HG02642 (cell line): ENCODE measurements at regions not wholly inside any gene's neighbourhood (a gene's known extent, or its start where the extent isn't known, plus 50 kb on each side); places are given as distances from the start of the nearest gene placed in this dataset.

Source experiments
- ATAC-seq: cut with Tn5 transposase; IDR thresholded peaks from one replicate; pipeline ENCODE4 v1.9.1; 2021; ENCODE audit warnings: mild to moderate bottlenecking; ENCODE audit not compliant: unreplicated experiment, poor library complexity

- ATAC-seq: no peak
Observed at GRCh38 chr5:133779828-133780475, 167.6 kb upstream of the FSTL4 start.

GRCh38 chr5:133778636-133779035 is 166.3 kb upstream of the FSTL4 start:
- ATAC-seq: no peak

GRCh38 chr5:133777951-133778350 is 165.6 kb upstream of the FSTL4 start:
- no peak for ATAC-seq

GRCh38 chr5:133775584-133776304 is 163.4 kb upstream of the FSTL4 start:
- ATAC-seq: no peak

- ATAC-seq: no peak
Observed at GRCh38 chr5:133773247-133774202, 161.2 kb upstream of the FSTL4 start.

- no peak for ATAC-seq
Observed at GRCh38 chr5:133769842-133770241, 157.5 kb upstream of the FSTL4 start.

- no peak for ATAC-seq
Observed at GRCh38 chr5:133763744-133764143, 151.4 kb upstream of the FSTL4 start.

- ATAC-seq: no peak
Observed at GRCh38 chr5:133761632-133762031, 149.3 kb upstream of the FSTL4 start.

- ATAC-seq: no peak
Observed at GRCh38 chr5:133760532-133760931, 148.2 kb upstream of the FSTL4 start.

GRCh38 chr5:133758641-133759040 is 146.3 kb upstream of the FSTL4 start:
- no peak for ATAC-seq

GRCh38 chr5:133757396-133757945 is 145.1 kb upstream of the FSTL4 start:
- ATAC-seq: no peak

GRCh38 chr5:133756756-133757155 is 144.4 kb upstream of the FSTL4 start:
- no peak for ATAC-seq

- no peak for ATAC-seq
Observed at GRCh38 chr5:133756036-133756435, 143.7 kb upstream of the FSTL4 start.

- ATAC-seq: no peak
Observed at GRCh38 chr5:133754575-133755169, 142.3 kb upstream of the FSTL4 start.

GRCh38 chr5:133753856-133754255 is 141.5 kb upstream of the FSTL4 start:
- no peak for ATAC-seq

GRCh38 chr5:133751846-133752245 is 139.5 kb upstream of the FSTL4 start:
- no peak for ATAC-seq

GRCh38 chr5:133751421-133751820 is 139.1 kb upstream of the FSTL4 start:
- ATAC-seq: no peak

- no peak for ATAC-seq
Observed at GRCh38 chr5:133750856-133751255, 138.5 kb upstream of the FSTL4 start.

GRCh38 chr5:133750356-133750755 is 138.0 kb upstream of the FSTL4 start:
- no peak for ATAC-seq

- ATAC-seq: no peak
Observed at GRCh38 chr5:133749331-133749985, 137.1 kb upstream of the FSTL4 start.
